ENCODE measurements at regions not wholly inside any gene's neighbourhood (a gene's known extent, or its start where the extent isn't known, plus 50 kb on each side); places are given as distances from the start of the nearest gene placed in this dataset.

- H3K4me1 ChIP-seq (ENCODE audit: insufficient read depth, low read length, poor library complexity, severe bottlenecking) = no peaks in the 10 kb centered on the region
- CTCF ChIA-PET = no interaction called here
- POLR2A ChIA-PET (ENCODE audit: low non-redundant PET) = no interaction called here
Observed at GRCh38 chr10:81534991-81535390, 340.0 kb upstream of the NRG3 start.

GRCh38 chr10:81541517-81541916 is 333.5 kb upstream of the NRG3 start:
- Histone ChIP-seq H3K4me3 (ENCODE audit: low read depth, low read length, poor library complexity, severe bottlenecking) (no peak overlapping the region), H3K9me3 (ENCODE audit: low read depth, low read length, poor library complexity, severe bottlenecking) (peaks cover 41% of the 10 kb centered on the region), H3K36me3 (ENCODE audit: insufficient read depth, low read length, poor library complexity, severe bottlenecking) (no peaks in the 10 kb centered on the region), H3K4me1 (ENCODE audit: insufficient read depth, low read length, poor library complexity, severe bottlenecking) (no peaks in the 10 kb centered on the region), H3K27ac (ENCODE audit: low read depth, low read length, poor library complexity, severe bottlenecking) (no peak overlapping the region), H3K27me3 (replicated peaks; ENCODE audit: insufficient read depth, low read depth, low read length, poor library complexity) (no peaks in the 10 kb centered on the region)
- BruUV-seq (replicated peaks) = no TSS peak
- CTCF ChIA-PET = no interaction called here
- no peak for DNase-seq (ENCODE audit: low spot score)
- POLR2A ChIA-PET (ENCODE audit: low non-redundant PET) = no interaction called here
- TF ChIP-seq EZH2 (IDR thresholded peaks at IDR 0.05; ENCODE audit: borderline replicate concordance, low read depth, low read length, poor library complexity, severe bottlenecking) (no peak), CTCF (conservative IDR thresholded peaks at IDR 0.05; ENCODE audit: low read depth, low read length) (no peak)
- intact Hi-C loops (cut with micrococcal nuclease; ENCODE audit: unreplicated experiment) = no loop called here

More at GRCh38 chr10:81534991-81535390, 340.0 kb upstream of the NRG3 start:
- intact Hi-C loops (cut with micrococcal nuclease; ENCODE audit: unreplicated experiment) = no loop called here
- no peak overlapping the region for H3K4me3 ChIP-seq (ENCODE audit: low read depth, low read length, poor library complexity, severe bottlenecking)
- no peak for DNase-seq (ENCODE audit: low spot score)
- no TSS peak for BruUV-seq (replicated peaks)
- no peaks in the 10 kb centered on the region for H3K36me3 ChIP-seq (ENCODE audit: insufficient read depth, low read length, poor library complexity, severe bottlenecking)
- H3K27ac ChIP-seq (ENCODE audit: low read depth, low read length, poor library complexity, severe bottlenecking) = no peak overlapping the region
- H3K27me3 ChIP-seq (replicated peaks; ENCODE audit: insufficient read depth, low read depth, low read length, poor library complexity) = no peaks in the 10 kb centered on the region
- TF ChIP-seq CTCF (conservative IDR thresholded peaks at IDR 0.05; ENCODE audit: low read depth, low read length) = no peak
- no peak for TF ChIP-seq EZH2 (IDR thresholded peaks at IDR 0.05; ENCODE audit: borderline replicate concordance, low read depth, low read length, poor library complexity, severe bottlenecking)
- H3K9me3 ChIP-seq (ENCODE audit: low read depth, low read length, poor library complexity, severe bottlenecking) = peaks cover 34% of the 10 kb centered on the region

GRCh38 chr10:81546243-81546642 is 328.8 kb upstream of the NRG3 start:
- H3K4me1 ChIP-seq (ENCODE audit: insufficient read depth, low read length, poor library complexity, severe bottlenecking) = no peaks in the 10 kb centered on the region
- ChIA-PET CTCF (no interaction called here), POLR2A (ENCODE audit: low non-redundant PET) (no interaction called here)
- peaks cover 40% of the 10 kb centered on the region for H3K9me3 ChIP-seq (ENCODE audit: low read depth, low read length, poor library complexity, severe bottlenecking)
- no peaks in the 10 kb centered on the region for H3K36me3 ChIP-seq (ENCODE audit: insufficient read depth, low read length, poor library complexity, severe bottlenecking)
- H3K27me3 ChIP-seq (replicated peaks; ENCODE audit: insufficient read depth, low read depth, low read length, poor library complexity) = no peaks in the 10 kb centered on the region
- H3K4me3 ChIP-seq (ENCODE audit: low read depth, low read length, poor library complexity, severe bottlenecking) = no peak overlapping the region
- no peak overlapping the region for H3K27ac ChIP-seq (ENCODE audit: low read depth, low read length, poor library complexity, severe bottlenecking)
- no peak for DNase-seq (ENCODE audit: low spot score)
- no TSS peak for BruUV-seq (replicated peaks)
- TF ChIP-seq EZH2 (IDR thresholded peaks at IDR 0.05; ENCODE audit: borderline replicate concordance, low read depth, low read length, poor library complexity, severe bottlenecking) (no peak), CTCF (conservative IDR thresholded peaks at IDR 0.05; ENCODE audit: low read depth, low read length) (no peak)
- intact Hi-C loops (cut with micrococcal nuclease; ENCODE audit: unreplicated experiment) = no loop called here

Data from A673 (cell line).